ENCODE measurements at regions not wholly inside any gene's neighbourhood (a gene's known extent, or its start where the extent isn't known, plus 50 kb on each side); places are given as distances from the start of the nearest gene placed in this dataset.

DNA sequence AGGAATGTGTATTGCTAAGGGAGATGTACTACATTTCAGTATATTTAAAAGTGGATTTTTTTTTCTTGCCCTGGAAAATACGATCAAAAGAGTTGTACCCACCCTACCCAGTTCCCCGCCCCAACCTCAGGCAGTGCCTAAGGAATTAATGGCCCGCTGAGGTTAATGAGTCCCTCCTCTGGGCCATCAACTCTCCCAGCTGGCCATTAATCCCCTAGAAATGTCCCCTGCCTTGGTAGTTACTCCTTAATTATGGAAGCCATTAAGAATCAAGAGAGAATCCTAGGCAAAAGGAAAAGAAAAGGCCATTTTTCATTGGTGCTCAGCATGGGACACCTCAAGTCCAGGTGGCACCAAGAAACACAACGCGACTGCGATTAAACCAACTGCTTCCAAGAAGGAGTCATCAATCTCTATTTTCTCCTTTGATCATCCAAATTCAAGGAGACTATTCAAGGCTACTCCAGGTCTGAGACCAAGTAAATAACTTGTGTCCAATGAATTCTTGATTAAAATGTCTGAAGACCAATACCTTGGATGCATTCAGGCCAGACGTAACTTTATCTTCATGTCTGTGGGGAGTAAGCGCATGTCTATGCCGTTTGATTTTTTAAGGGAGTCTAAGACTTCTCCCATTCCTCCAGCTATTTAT lies 1962.2 kb upstream of the WWC1 start:
- TF ChIP-seq, protein P1, sequence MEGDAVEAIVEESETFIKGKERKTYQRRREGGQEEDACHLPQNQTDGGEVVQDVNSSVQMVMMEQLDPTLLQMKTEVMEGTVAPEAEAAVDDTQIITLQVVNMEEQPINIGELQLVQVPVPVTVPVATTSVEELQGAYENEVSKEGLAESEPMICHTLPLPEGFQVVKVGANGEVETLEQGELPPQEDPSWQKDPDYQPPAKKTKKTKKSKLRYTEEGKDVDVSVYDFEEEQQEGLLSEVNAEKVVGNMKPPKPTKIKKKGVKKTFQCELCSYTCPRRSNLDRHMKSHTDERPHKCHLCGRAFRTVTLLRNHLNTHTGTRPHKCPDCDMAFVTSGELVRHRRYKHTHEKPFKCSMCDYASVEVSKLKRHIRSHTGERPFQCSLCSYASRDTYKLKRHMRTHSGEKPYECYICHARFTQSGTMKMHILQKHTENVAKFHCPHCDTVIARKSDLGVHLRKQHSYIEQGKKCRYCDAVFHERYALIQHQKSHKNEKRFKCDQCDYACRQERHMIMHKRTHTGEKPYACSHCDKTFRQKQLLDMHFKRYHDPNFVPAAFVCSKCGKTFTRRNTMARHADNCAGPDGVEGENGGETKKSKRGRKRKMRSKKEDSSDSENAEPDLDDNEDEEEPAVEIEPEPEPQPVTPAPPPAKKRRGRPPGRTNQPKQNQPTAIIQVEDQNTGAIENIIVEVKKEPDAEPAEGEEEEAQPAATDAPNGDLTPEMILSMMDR (IDR thresholded peaks at IDR 0.05; ENCODE audit: poor library complexity), result no peak
- TF ChIP-seq EZH2 (IDR thresholded peaks at IDR 0.05; ENCODE audit: borderline replicate concordance) (no peak), EZH2phosphoT487 (IDR thresholded peaks at IDR 0.05; ENCODE audit: low read depth, severe bottlenecking, unreplicated experiment) (no peak)

Data from hepatocyte (in vitro differentiated cells).